ENCODE measurements at regions not wholly inside any gene's neighbourhood (a gene's known extent, or its start where the extent isn't known, plus 50 kb on each side); places are given as distances from the start of the nearest gene placed in this dataset.

DNA sequence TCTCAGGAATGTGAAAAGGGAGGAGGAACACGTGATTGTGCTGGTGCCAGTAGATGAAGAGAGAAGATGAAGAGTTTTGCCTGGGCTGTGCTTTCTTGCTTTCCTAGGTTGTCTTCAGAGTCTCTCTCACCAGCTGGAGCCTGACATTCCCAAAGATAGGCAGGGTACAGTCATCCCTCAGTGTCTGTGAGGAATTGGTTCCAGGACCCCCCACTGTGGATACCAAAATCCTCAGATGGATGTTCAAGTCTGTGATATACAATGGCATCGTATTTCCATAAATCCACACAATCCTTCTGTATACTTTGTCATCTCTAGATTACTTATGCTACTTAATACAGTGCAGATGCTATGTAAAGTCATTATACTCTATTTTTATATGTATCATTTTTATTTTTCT, 113.5 kb downstream of the SAMD5 start:
- Histone ChIP-seq H4K5ac (ENCODE audit: low read depth, low read length) (no peak overlapping the region), H3K56ac (ENCODE audit: extremely low read depth, insufficient read depth, low read length) (no peak overlapping the region), H2BK120ac (ENCODE audit: low read depth, low read length) (no peak overlapping the region), H2BK15ac (ENCODE audit: low read depth, low read length) (peak overlapping the region; percentile 4; the same call in 1 of the 3 replicates), H3K4me3 (ENCODE audit: insufficient read depth, low read depth, low read length) (no peak overlapping the region), H3K9ac (ENCODE audit: low read depth, low read length) (no peak overlapping the region), H3K27ac (ENCODE audit: insufficient read depth, low read length) (no peak overlapping the region; the same call in 1 of the 2 replicates), H4K20me1 (ENCODE audit: insufficient read depth, low read length) (no peaks in the 10 kb centered on the region), H4K91ac (ENCODE audit: insufficient read depth, low read depth, low read length) (no peak overlapping the region), H3K4me1 (ENCODE audit: control insufficient read depth, insufficient read depth, low read length) (peaks cover 9% of the 10 kb centered on the region), H2BK20ac (ENCODE audit: low read depth, low read length) (no peak overlapping the region), H3K27me3 (ENCODE audit: control insufficient read depth, insufficient read depth, low read length) (no peaks in the 10 kb centered on the region), H3K9me1 (ENCODE audit: insufficient read depth, low read length) (0 out of 2 replicates have a peak, but pooled peaks cover 7% of the 10 kb centered on the region), H3K14ac (replicated peaks; ENCODE audit: low read depth, low read length) (0 out of 2 replicates have a peak overlapping the region, but pooled peaks have one; percentile 19), H3K18ac (ENCODE audit: low read depth, low read length) (no peak overlapping the region), H3K4me2 (ENCODE audit: low read depth, low read length) (no peak overlapping the region), H2AFZ (replicated peaks; ENCODE audit: low read length, poor library complexity) (no peak overlapping the region), H3K4ac (ENCODE audit: low read depth, low read length) (no peak overlapping the region), H3K23ac (ENCODE audit: low read depth, low read length) (no peak overlapping the region), H3K36me3 (ENCODE audit: control insufficient read depth, insufficient read depth, low read length) (no peaks in the 10 kb centered on the region), H3K79me1 (ENCODE audit: low read depth in 1 of 2, low read length in 2 of 2) (no peaks in the 10 kb centered on the region), H2BK5ac (ENCODE audit: low read depth, low read length, poor library complexity, severe bottlenecking) (no peak overlapping the region), H4K8ac (ENCODE audit: low read depth in 2 of 2, low read length in 2 of 2) (no peak overlapping the region), H2AK9ac (replicated peaks; ENCODE audit: low read depth, low read length, poor library complexity) (no peak overlapping the region), H3K9me3 (ENCODE audit: control insufficient read depth, insufficient read depth, low read length) (no peaks in the 10 kb centered on the region), H2AK5ac (ENCODE audit: low read depth, low read length) (no peak overlapping the region)
- ChIA-PET CTCF (no interaction called here), POLR2A (ENCODE audit: unreplicated experiment) (no interaction called here)
- no peak for TF ChIP-seq MAZ (IDR thresholded peaks at IDR 0.05; ENCODE audit: borderline replicate concordance, low read depth, low read length)
- no peak for TF ChIP-seq MAFK (IDR thresholded peaks at IDR 0.05; ENCODE audit: low read depth, low read length)
- TF ChIP-seq FOS (IDR thresholded peaks at IDR 0.05; ENCODE audit: low read depth, low read length): no peak
- TF ChIP-seq MXI1 (IDR thresholded peaks at IDR 0.05; ENCODE audit: borderline replicate concordance, low read depth, low read length): no peak
- TF ChIP-seq RFX5 (IDR thresholded peaks at IDR 0.05; ENCODE audit: low read depth, low read length): no peak
- no peak for TF ChIP-seq SMC3 (IDR thresholded peaks at IDR 0.05; ENCODE audit: low read depth, low read length)
- no peak for TF ChIP-seq CEBPB (IDR thresholded peaks at IDR 0.05; ENCODE audit: low read depth, low read length)
- no peak for TF ChIP-seq BHLHE40 (IDR thresholded peaks at IDR 0.05; ENCODE audit: low read depth, low read length)
- TF ChIP-seq RCOR1 (IDR thresholded peaks at IDR 0.05; ENCODE audit: insufficient replicate concordance, low read length): no peak
- no peak for TF ChIP-seq NFE2L2 (IDR thresholded peaks at IDR 0.05; ENCODE audit: low read depth, low read length)
- TF ChIP-seq, protein P1, sequence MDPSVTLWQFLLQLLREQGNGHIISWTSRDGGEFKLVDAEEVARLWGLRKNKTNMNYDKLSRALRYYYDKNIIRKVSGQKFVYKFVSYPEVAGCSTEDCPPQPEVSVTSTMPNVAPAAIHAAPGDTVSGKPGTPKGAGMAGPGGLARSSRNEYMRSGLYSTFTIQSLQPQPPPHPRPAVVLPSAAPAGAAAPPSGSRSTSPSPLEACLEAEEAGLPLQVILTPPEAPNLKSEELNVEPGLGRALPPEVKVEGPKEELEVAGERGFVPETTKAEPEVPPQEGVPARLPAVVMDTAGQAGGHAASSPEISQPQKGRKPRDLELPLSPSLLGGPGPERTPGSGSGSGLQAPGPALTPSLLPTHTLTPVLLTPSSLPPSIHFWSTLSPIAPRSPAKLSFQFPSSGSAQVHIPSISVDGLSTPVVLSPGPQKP (IDR thresholded peaks at IDR 0.05; ENCODE audit: borderline replicate concordance, low read depth, low read length): no peak
- no peak for TF ChIP-seq POLR2A (IDR thresholded peaks at IDR 0.05; ENCODE audit: low read depth, low read length)
- no peak for TF ChIP-seq RAD21 (IDR thresholded peaks at IDR 0.05; ENCODE audit: low read length)
- TF ChIP-seq, protein P2, sequence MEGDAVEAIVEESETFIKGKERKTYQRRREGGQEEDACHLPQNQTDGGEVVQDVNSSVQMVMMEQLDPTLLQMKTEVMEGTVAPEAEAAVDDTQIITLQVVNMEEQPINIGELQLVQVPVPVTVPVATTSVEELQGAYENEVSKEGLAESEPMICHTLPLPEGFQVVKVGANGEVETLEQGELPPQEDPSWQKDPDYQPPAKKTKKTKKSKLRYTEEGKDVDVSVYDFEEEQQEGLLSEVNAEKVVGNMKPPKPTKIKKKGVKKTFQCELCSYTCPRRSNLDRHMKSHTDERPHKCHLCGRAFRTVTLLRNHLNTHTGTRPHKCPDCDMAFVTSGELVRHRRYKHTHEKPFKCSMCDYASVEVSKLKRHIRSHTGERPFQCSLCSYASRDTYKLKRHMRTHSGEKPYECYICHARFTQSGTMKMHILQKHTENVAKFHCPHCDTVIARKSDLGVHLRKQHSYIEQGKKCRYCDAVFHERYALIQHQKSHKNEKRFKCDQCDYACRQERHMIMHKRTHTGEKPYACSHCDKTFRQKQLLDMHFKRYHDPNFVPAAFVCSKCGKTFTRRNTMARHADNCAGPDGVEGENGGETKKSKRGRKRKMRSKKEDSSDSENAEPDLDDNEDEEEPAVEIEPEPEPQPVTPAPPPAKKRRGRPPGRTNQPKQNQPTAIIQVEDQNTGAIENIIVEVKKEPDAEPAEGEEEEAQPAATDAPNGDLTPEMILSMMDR (conservative IDR thresholded peaks at IDR 0.05; ENCODE audit: low read depth, low read length): no peak
- TF ChIP-seq, protein P3, sequence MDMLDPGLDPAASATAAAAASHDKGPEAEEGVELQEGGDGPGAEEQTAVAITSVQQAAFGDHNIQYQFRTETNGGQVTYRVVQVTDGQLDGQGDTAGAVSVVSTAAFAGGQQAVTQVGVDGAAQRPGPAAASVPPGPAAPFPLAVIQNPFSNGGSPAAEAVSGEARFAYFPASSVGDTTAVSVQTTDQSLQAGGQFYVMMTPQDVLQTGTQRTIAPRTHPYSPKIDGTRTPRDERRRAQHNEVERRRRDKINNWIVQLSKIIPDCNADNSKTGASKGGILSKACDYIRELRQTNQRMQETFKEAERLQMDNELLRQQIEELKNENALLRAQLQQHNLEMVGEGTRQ (IDR thresholded peaks at IDR 0.05; ENCODE audit: low read depth, low read length): no peak
- no peak for TF ChIP-seq CHD1 (IDR thresholded peaks at IDR 0.05; ENCODE audit: low read depth, low read length)
- ATAC-seq (ENCODE audit: low read depth) (0 out of 2 replicates have a peak, but pooled peaks have one; percentile 8), DNase-seq (no peak)
- intact Hi-C loops (cut with micrococcal nuclease) (no loop called here), in situ Hi-C loops (cut with MboI; ENCODE audit: low sequenced_read_pairs) (no loop called here), dilution Hi-C loops (cut with HindIII; ENCODE audit: low sequenced_read_pairs, unreplicated experiment) (no loop called here)
- no TSS peak for BruUV-seq (replicated peaks)
- WGBS, 2 experiments (ENCODE audit: extremely low coverage in 2 of 2, insufficient read length in 1 of 2): no CpG with 5 or more reads among the region's 2 CpGs

Measured in IMR-90 (cell line).